GM19238 (cell line): ENCODE measurements at regions not wholly inside any gene's neighbourhood (a gene's known extent, or its start where the extent isn't known, plus 50 kb on each side); places are given as distances from the start of the nearest gene placed in this dataset.

Source experiments
- DNase-seq: peaks from one replicate; pipeline ENCODE4 v3.0.0; 2011; ENCODE audit warnings: low spot score; ENCODE audit not compliant: insufficient read length

DNA sequence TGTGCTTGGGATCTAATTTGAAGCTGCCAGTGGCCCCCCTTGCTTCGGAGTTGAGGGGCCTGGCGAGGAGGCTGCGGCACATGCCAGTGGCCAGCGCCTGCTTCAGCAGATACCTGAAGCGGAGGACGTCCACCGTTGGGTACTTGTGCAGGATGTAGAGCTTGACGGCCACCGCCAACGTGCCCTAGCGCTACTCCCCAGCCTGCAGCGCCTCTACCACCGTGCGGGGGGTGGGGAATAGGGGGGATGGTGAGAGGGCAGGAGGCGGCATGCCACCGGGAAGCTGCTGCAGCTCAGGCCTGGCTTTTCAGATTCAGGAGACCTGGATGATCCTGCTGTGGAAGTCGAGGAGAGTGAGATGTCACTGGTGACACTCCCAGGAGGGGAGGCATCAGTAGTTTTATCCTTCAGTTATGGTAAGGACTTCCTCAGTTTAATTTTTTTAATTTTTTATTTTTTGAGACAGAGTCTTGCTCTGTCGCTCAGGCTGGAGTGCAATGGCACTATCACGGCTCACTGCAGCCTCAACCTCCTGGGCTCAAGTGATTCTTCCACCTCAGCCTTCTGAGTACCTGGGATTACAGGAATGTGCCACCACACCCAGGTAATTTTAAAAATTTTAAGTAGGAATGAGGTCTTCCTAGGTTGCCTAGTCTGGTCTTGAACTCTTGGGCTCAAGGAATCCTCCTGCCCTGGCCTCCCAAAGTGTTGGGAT is 150.6 kb upstream of the FRMD4B start:
- no peak for DNase-seq

GRCh38 chr3:69535613-69536012 is 149.7 kb upstream of the FRMD4B start:
- no peak for DNase-seq

DNA sequence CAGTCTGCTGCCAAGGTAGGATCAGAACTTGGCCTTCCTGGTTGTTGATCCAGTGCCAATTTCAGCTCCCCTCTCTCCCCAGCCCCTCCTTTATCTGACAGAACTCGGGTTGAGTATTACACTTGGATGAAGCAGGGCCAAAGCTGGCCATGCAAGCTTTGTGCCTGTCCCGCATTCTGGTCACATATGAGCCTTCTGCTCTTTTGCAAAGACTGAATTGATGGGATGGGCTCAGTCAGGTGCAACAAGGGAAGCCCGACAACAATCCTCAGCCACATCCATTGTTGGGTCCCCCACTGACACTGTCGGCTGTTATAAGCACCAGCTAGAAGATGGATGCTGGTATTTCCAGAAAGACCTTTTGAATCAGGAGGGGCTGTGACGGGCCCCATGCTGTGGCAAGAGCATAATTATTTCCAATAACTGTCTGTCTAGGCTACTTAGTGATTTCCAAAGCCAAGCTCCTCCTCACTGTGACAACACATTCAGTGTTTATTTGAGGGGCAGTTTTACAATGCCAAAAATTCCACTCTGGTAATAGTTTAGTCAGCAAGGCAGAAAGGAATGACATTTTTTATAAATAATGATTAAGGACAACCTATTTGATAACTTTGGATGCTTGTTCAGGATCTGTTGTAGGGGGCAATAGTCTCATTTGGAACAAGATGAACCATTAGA is 146.8 kb upstream of the FRMD4B start:
- DNase-seq: no peak

DNA sequence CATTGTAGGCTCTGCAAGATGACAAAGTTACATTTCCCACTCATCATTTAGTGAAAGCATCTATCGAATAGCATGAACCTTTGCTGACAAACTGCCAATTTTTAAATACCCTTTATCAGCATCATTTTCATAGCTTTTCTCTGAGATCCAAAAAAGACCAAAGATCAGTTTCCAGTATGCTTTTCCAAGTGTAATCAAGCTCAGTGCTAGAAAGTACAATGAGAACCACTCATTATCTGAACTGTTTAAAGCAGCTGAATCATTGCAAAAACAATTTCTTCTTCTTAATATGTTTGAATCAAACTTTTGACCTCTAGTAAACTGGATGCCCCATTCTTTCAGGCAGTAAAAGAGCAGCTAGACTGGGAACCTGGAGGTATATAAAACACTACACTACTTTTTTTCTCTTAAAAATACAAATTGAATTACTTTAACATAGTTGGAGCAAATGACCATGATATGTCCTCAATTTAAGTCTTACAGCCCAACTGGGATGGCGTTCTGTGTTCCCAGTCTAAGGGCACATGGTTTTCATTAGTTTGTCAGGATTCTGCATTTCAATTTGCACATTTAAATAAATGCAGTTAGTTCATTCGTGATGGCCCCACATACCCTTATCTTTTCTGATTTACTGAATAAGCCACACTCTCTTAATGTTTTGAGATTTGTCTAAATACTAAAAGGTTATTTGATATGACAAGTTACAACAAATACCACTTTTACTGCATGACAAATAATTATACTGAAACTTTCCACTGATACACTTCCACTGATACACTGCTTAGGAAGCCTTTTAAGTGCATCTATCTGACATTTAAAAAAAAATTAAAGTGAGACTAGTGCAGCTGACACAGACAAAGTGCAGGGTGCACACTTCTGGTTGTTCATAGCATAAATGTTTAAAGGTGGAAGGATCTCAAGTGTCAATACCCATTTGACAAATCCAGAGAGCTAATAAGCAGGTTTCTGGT is 146.0 kb upstream of the FRMD4B start:
- no peak for DNase-seq

- no peak for DNase-seq
Observed at GRCh38 chr3:69530554-69530953, 144.7 kb upstream of the FRMD4B start.

DNA sequence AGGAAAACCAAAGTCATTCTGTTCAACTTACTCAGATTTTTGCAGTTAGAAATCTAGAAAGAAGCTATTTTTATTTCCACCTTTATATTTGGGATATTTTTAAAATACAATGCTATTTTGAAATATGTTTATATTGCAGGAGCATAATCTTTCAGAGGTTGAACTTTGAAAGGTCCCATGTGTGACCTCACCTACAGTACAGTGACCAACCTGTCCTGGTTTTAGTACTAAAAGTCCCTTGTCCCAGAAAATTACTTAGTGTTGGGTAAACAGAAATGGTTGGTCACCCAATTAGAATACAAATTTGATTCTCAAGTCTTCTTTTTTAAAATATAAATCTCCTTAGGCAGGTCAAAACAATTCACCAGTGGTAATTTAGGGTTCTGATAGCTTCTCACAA is 141.6 kb upstream of the FRMD4B start:
- DNase-seq: no peak

- no peak for DNase-seq
Observed at GRCh38 chr3:69524816-69525215, 138.9 kb upstream of the FRMD4B start.

DNA sequence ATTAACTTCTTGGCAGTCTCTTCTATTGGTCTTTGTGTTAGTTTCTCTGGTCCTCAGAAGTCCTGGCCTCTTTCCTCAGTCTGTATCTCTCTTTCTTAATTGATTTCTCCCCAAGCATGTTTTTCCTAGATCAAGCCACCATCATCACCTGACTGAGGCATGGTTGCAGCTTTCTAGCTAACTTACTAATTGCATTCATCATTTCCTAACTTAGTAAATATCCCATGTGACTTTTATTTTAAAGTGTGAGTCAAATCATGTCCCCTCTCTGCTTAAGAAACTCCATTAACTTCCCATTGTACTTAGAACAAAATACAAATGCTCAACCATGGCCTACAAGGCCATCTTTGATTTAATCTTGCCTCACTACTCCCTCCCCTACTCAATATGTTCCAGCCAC is 135.4 kb upstream of the FRMD4B start:
- no peak for DNase-seq

DNA sequence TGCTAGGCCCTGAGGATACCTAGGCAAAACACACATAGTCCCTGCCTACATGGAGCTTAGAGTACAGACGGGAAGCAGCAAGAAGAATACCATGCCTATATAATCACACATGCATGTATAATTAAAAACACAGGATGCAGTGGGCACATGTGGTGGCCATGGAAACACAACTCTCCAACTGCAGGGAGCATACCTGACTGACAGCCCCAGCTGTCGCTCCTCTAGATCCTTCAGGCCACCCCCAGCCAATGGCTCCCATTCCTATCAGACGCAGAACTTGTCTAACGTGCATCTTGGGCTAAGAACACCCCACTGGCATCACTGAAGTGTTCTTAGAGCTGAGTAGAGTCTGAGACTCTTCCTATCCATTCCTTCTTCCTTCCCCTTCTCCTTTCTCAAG is 125.5 kb upstream of the FRMD4B start:
- no peak for DNase-seq

DNA sequence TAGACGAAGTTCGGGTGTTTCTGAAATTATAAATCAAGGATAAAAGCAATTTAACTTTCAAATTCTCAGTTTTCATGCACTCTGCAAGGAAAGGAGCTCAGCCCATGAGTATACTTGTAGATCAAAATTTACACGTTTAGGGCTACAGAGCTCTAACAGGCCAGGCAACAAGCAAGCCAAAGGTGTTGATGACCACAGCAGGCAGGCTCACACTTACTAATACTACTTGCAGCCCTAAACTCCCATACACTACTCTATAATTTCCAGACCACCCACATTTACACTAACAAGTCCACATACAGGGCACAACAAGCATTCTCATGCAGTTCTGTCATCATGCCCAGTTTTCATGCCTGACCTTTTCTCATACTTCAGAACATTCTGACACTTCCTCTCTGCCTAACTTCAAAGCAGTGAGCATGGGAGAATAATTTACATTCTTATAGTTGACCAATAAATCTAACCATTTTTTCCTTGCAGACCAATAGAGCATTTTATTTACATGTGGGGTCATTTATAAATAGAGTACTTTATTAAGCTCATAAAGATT is 124.7 kb upstream of the FRMD4B start:
- DNase-seq: no peak

- no peak for DNase-seq
Observed at GRCh38 chr3:69509288-69509687, 123.4 kb upstream of the FRMD4B start.

GRCh38 chr3:69505770-69506407 is 120.0 kb upstream of the FRMD4B start:
- no peak for DNase-seq

- DNase-seq: no peak
Observed at GRCh38 chr3:69504232-69504631, 118.3 kb upstream of the FRMD4B start.

- no peak for DNase-seq
Observed at GRCh38 chr3:69500604-69501003, 114.7 kb upstream of the FRMD4B start.

GRCh38 chr3:69499899-69500421 is 114.1 kb upstream of the FRMD4B start:
- no peak for DNase-seq

DNA sequence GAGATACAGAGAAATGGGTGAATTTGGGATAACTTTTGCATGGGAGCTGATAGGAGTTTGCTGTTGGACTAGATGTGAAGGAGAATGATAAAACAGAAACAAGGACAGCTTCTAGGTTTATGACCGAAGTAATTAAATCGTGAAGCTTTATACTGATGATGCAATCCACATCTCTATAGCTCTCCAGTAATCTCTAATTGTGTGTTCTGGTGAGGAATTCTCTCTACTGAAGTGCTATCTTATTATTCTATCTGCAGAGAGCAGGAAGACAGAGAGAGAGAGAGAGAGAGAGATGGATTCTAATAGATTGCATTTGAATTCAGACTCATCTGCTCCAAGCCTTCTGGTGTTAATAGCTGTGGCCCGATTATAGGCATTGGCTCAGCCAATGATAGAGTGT is 113.5 kb upstream of the FRMD4B start:
- no peak for DNase-seq

- DNase-seq: no peak
Observed at GRCh38 chr3:69496856-69497255, 111.0 kb upstream of the FRMD4B start.

- no peak for DNase-seq
Observed at GRCh38 chr3:69494185-69494584, 108.3 kb upstream of the FRMD4B start.

GRCh38 chr3:69493157-69493556 is 107.3 kb upstream of the FRMD4B start:
- no peak for DNase-seq

DNA sequence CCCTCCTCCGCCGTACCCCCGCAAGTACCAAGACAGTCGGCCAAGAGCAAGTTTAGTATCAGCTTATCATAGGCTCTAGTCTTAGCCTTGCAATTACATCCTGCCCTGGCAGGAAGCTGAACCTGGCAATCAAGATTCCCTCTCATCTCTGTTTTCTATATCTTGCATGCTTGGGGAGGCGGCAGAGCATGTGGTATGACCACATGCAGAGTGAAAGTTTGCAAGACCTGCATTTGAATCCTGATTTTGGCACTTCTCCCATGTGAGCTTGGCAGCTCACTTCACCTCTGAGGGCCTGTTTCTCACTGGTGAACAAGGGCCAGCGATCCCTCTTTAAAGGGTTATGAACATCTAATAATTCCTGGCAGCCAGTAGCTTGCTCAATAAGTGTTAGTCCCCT is 106.1 kb upstream of the FRMD4B start:
- no peak for DNase-seq

DNA sequence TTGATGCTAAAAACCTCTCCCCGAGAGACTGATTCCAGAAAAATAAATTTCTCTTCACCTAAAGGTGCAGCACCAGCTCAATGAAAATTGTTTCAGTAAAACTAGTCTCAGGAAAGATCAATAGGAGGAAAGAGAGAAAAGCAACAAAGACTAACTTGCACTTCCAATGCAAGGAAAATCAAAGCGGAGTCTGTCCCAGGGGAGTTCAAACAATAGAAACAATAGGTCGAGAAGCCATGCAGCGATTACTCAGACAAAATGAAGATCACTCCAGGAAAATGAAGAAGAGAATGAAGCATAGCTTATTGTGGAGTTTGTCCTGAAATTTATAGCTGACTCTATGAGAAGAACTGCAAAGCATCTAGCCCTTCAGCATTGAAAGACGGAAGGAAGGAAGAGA is 105.1 kb upstream of the FRMD4B start:
- no peak for DNase-seq
